BJ (cell line): ENCODE measurements at regions not wholly inside any gene's neighbourhood (a gene's known extent, or its start where the extent isn't known, plus 50 kb on each side); places are given as distances from the start of the nearest gene placed in this dataset.

Source experiments
- CTCF ChIA-PET: fragments of 350-600 bp; formaldehyde crosslinking; extraction: SDS; loops from one replicate; lab custom pipeline; 2021; ENCODE audit warnings: antibody characterized with exemption, inconsistent platforms; lab: Yijun Ruan, JAX
- POLR2A ChIA-PET: fragments of 300-600 bp; sonication (Branson Sonifier 250); formaldehyde crosslinking; extraction: SDS; loops from one replicate; lab custom pipeline; 2021; ENCODE audit warnings: antibody characterized with exemption; lab: Charles Lee
- DNase-seq: peaks from one replicate; pipeline ENCODE4 v3.0.0-alpha.2; 2011; ENCODE audit warnings: low read depth
- H3K27me3 ChIP-seq: 2 replicates; pipeline ENCODE4 v1.6.0; 2011; ENCODE audit warnings: low read length; ENCODE audit not compliant: control insufficient read depth, insufficient read depth
- H3K36me3 ChIP-seq: 2 replicates; pipeline ENCODE4 v1.5.1; 2011; ENCODE audit warnings: low read length; ENCODE audit not compliant: control insufficient read depth, insufficient read depth
- H3K4me3 ChIP-seq: 2 replicates; pipeline ENCODE4 v1.5.1; 2011; ENCODE audit warnings: low read depth, mild to moderate bottlenecking, control low read depth, low read length
- CTCF ChIP-seq: IDR thresholded peaks from 2 replicates; pipeline ENCODE4 v1.5.1; 2011; ENCODE audit warnings: low read depth, mild to moderate bottlenecking, control low read depth, inconsistent platforms, low read length, moderate library complexity; ENCODE audit not compliant: insufficient read depth

DNA sequence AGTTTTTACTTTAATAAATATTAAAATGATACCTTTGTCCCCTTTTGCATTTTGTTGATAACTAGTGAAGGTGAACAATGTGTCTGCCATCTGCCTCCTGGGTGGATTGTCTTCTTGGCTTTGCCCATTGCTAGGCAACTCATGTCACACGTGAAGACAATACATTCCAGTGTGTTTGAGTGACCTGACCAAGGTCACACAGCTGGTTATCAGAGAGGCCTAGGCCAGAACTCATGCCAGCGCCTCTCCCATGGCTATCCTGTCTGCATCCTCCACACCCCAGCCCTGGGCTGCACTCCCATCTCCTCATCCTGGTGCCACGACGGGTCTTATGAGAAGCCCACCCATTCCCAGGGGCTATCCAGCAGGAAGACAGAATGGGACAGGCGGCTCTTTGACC, 108.7 kb downstream of the PLCE1 start:
- POLR2A ChIA-PET: no interaction called here
- CTCF ChIA-PET: interaction anchor here (2.0 kb wide), 1 partner anchor 11 kb away, joined by 5 read pairs; no protein-coding TSS in a partner anchor
- no peak for TF ChIP-seq CTCF

GRCh38 chr10:94103192-94103591, 109.5 kb downstream of the PLCE1 start:
- Histone ChIP-seq H3K27me3 (no peaks in the 10 kb centered on the region), H3K4me3 (no peak overlapping the region), H3K36me3 (no peaks in the 10 kb centered on the region)
- DNase-seq: no peak
- POLR2A ChIA-PET: no interaction called here
- no peak for TF ChIP-seq CTCF
- CTCF ChIA-PET: interaction anchor here (2.0 kb wide), 1 partner anchor 12 kb away, joined by 5 read pairs; no protein-coding TSS in a partner anchor

More for the DNA sequence above, 108.7 kb downstream of the PLCE1 start:
- H3K4me3 ChIP-seq: no peak overlapping the region
- DNase-seq: no peak
- no peaks in the 10 kb centered on the region for H3K36me3 ChIP-seq
- no peaks in the 10 kb centered on the region for H3K27me3 ChIP-seq

- H3K4me3 ChIP-seq: no peak overlapping the region
- TF ChIP-seq CTCF: no peak
- no peaks in the 10 kb centered on the region for H3K36me3 ChIP-seq
- CTCF ChIA-PET: interaction anchor here (2.0 kb wide), 1 partner anchor 13 kb away, joined by 5 read pairs; no protein-coding TSS in a partner anchor
- DNase-seq: peak; percentile 89
- no peaks in the 10 kb centered on the region for H3K27me3 ChIP-seq
- POLR2A ChIA-PET: no interaction called here
Measured at GRCh38 chr10:94103801-94104221, 110.1 kb downstream of the PLCE1 start.

DNA sequence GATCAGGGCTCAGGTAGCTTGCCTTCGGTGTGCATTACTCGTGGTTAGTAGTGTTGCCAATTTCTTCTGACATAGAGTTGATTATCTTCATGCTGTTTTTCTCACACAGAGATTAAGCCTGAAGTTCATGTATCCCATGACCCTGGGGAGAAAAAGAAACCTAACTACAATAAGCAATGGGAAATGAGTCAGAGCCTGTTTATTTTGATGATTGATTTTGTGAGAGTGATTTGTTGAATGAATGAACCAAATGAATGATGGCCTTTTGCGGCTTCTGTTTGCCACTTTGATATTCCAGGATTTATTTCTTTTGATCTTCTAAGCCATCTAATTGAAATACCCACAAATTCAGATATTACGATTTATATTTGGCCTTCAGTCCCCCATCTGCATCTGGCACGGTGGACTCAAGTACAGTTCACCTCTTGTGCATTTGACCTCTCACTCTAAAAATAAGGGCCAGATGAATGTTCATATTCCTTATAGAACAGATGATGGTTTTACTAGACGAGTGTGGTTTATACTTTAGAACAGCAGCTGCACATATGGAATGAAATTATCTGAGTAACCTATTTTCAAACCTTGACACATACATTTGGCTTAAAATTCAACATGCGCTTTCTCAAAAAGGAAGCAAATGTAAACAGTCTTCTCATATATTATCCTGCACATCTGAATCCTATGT, 110.7 kb downstream of the PLCE1 start:
- Histone ChIP-seq H3K4me3 (no peak overlapping the region), H3K36me3 (no peaks in the 10 kb centered on the region), H3K27me3 (no peaks in the 10 kb centered on the region)
- ChIA-PET POLR2A (no interaction called here), CTCF (interaction anchor here (2.0 kb wide), 1 partner anchor 13 kb away, joined by 5 read pairs; no protein-coding TSS in a partner anchor)
- TF ChIP-seq CTCF: no peak
- no peak for DNase-seq

- no peak for DNase-seq
- Histone ChIP-seq H3K27me3 (no peaks in the 10 kb centered on the region), H3K36me3 (no peaks in the 10 kb centered on the region), H3K4me3 (no peak overlapping the region)
- ChIA-PET POLR2A (no interaction called here), CTCF (no interaction called here)
- no peak for TF ChIP-seq CTCF
Measured at GRCh38 chr10:94105226-94105625, 111.5 kb downstream of the PLCE1 start.
